Activated CD4-positive, alpha-beta T cell treated with anti-CD3 and anti-CD28 coated beads, Interleukin-2, amount 50 U/mL, for 16 hours (primary cell): ENCODE measurements at regions not wholly inside any gene's neighbourhood (a gene's known extent, or its start where the extent isn't known, plus 50 kb on each side); places are given as distances from the start of the nearest gene placed in this dataset.
"Not testable (repeated sequence)": the region's sequence is repeated elsewhere in the genome, so short reads cannot be mapped to it uniquely, and the experiment has no call there.

Experiments used
- DNase-seq: peaks from one replicate; pipeline ENCODE4 v3.0.0-alpha.2; 2020

DNA sequence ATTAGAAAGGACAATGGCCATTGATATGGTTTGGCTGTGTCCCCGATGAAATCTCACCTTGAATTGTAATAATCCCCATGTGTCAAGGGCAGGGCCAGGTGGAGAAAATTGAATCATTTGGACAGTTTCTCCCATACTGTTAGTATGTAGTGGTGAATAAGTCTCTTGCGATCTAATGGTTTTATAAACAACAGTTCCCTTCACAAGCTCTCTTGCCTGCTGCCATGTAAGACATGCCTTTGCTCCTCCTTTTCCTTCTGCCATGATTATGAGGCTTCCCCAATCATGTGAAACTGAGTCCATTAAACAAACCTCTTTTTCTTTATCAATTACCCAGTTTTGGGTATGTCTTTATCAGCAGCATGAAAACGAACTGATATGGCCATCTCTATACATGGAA is 302.7 kb downstream of the SFMBT2 start:
- DNase-seq = no peak

DNA sequence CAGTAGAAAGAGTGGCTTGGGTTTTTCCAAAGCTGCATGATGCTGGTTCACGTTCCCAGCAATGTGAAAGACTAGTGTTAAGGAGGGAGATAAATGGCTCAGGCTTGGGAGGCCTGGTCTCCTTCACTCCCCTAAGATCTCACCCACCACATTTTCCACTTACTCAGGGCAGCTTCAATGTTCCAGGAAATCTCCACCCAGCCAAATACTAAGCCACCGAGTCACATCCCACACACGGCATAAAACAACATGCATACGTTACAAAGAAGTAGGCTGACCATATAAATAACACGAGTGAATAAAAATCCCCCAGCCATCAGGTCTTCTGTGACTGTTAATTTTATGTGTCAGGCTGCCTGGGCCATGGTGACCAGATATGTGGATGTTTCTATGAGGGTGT is 303.5 kb downstream of the SFMBT2 start:
- no peak for DNase-seq

DNA sequence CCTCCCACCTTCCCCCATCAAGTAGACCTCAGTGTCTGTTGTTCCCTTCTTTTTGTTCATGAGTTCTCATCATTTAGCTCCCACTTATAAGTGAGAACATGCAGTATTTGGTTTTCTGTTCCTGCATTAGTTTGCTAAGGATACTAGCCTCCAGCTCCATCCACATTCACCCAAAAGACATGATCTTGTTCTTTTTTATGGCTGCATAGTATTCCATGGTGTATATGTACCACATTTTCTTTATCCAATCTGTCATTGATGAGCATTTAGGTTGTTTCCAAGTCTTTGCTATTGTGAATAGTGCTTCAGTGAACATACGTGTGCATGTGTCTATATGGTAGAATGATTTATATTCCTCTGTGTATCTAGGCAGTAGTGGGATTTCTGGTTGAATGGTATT is 306.5 kb downstream of the SFMBT2 start:
- not testable (repeated sequence) for DNase-seq

DNA sequence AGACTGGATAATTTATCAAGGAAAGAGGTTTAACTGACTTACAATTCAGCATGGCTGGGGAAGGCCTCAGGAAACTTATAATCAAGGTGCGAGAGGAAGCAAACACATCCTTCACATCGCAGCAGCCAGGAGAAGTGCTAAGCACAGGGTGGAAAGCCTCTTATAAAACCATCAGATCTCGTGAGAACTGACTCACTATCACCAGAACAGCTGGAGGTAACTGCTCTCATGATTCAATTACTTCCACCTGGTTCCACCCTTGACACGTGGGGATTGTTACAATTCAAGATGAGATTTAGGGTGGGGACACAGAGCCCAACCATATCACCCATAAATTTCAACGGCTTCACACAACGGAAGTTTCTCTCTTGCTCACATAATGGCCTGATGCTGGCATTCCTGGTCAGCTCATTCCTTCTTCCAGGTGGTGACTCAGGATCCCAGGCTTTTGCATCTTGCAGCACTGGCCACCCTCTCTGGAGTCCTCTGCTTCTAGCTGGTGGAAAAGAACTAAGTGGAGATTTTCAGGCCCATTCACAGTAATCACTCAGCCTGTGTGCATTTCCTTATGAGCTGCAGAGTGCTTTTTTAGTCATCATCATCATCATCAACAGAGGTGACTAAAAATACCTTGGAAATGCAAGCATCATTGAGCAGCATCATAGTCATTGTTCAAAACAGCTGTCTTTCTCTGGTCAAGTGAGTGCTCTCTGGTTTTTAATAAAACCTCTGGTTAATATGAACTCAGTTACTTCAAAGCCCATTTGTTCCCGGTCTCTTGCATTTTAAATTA is 308.1 kb downstream of the SFMBT2 start:
- DNase-seq = peak; percentile 3

DNA sequence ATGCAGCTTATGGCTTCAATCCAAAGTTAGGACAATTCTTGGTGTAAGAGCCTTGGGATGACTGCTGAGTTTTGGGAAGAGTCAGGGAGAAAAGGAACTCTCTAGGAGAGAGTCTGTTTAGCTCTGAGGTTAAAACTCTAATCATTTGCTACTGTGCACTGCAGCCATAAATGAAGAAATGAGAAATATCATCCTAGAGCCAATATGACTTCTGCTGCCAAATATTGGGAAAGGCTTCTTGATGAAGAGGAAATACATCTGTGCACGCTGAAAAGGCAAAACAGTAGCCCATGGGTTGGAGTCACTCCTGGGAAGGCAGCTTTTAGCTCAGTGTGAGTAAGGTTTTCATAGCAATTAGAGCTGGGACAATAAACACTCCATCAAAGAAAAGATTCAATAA is 308.8 kb downstream of the SFMBT2 start:
- no peak for DNase-seq

DNA sequence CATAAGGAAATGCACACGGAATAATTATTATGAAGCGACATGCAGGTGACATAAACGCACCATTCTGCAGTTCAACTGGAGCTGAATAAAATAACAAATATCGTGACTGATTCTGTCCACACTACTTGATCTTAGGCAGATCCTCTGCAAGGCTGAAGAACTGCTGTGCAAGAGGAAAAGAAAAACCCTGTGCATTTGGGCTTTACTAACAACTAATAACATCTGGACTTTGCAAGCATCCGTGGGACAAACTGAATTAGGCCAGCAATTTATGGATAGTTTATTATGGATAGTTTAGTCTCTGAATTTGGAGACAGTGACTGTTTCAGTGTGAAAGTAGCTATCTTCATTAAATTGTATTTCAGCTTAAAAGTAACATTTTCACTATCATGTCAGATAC is 309.4 kb downstream of the SFMBT2 start:
- no peak for DNase-seq

DNA sequence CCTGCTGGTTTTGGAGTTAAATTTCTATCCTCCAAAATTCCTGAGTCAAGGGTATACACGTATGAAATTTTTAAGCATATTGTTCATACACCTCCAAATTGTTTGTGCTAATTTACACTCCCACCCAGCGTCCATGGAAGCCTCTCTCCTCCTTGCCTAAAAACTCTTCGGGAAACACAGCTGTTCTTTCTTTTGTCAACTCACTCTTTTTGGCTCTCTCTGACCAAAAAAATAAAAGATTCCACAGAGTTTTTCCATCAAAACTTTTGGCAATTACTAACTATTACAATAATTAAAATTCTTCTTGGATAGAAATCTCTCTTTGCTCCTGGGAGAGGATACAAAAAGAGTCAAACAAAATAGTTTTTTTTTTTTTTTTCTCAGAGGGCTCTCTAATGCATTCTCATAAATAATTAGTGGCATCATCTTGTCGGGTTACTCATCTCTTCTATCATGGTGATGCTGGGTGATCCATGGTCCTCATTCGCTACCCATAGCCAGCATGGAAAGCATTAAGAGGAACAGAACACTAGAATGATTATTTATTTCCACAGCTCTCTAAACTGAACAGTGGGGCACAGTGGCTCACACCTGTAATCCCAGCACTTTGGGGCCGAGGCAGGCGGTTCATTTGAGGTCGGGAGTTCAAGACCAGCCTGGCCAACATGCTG is 310.7 kb downstream of the SFMBT2 start:
- no peak for DNase-seq

DNA sequence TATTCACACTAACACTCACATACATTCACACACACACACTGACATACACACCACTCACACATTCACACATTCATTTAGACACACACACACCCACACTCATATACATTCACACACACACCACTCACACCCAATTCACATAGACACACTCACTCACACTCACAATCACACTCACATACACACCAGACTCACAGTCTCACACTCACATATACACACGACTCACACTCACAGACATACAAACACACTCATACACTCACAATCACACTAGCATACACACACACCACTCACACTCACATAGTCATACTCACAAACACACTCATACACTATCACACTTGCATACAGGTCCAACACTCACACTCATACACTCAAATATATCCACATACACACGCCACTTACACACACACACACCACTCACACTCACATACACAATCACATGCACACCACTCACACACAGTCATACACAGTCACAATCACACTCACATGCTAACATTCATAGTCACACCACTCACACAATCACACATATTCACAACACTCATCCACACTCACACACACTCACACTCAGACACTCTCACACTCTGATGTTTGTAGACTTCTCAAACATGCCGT is 312.6 kb downstream of the SFMBT2 start:
- no peak for DNase-seq

DNA sequence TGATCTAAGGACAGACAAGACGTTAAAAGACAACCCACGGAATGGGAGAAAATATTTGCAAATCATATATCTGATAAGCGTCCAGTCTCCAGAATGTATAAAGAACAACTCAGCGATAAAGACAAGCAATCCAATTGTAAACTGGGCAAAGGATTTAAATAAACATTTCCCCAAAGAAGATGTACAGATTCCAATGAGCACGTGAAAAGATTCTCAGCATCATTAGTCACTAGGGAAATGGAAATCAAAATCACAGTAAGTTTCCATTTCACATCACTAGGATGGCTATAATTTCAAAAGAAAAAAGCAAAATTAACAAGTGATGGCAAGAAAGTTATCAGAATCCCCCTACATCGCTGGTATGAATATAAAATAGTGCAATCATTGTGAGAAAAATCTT is 316.1 kb downstream of the SFMBT2 start:
- DNase-seq = no peak

DNA sequence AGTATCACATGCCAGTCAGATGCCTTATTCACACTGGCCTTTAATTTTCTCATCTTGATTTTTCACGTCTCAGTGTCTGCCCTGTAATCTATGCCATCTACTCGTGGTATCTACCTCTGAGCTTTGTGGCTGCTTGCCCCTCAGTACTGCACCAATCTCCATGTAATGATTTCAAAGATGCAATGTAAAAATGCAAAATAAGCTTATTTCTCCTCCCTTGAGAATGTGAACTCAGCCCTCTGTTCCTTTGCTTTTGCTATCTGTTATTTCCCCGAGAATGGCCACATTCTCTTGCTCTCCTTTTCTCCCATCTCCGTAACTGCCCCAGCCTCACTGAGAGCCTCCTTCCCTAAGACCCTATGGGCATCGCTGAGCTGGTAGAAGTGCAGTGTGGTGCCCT is 317.5 kb downstream of the SFMBT2 start:
- DNase-seq = no peak

DNA sequence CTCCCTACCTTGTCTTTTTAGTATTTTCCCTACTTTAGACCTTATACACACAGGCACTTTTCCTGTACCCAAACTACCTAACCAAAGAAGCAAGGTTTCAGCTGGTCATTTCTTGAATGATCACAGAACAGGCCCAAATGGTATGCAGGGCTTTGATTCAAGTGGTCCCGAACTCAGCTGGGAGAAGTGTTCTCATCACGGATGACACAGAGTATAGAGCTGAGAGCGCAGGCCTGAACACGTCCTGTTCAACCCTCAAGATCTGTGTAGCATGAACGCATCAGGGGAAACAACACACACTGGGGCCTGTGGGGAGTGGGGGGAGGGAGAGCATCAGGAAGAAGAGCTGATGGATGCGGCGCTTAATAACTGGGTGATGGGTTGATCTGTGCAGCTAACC is 318.2 kb downstream of the SFMBT2 start:
- DNase-seq = no peak

DNA sequence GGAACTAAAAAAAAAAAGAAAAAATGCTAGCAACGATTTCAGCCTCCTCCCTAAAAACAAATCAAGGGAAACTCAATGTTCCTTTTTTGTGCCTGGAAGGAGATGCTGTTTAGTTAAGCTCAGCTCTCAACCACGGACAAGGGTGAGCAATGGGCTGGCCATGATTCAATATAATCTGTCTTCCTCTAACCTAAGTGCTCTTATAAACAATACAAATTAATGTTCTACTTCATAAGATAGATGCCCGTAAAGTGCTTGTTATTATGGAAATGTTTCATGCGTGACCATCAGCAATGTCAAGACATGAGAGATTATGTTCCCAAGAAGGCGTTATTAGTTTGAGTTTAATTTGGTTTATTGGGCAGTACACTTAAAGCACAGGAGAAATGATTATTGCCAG is 320.3 kb downstream of the SFMBT2 start:
- no peak for DNase-seq

DNA sequence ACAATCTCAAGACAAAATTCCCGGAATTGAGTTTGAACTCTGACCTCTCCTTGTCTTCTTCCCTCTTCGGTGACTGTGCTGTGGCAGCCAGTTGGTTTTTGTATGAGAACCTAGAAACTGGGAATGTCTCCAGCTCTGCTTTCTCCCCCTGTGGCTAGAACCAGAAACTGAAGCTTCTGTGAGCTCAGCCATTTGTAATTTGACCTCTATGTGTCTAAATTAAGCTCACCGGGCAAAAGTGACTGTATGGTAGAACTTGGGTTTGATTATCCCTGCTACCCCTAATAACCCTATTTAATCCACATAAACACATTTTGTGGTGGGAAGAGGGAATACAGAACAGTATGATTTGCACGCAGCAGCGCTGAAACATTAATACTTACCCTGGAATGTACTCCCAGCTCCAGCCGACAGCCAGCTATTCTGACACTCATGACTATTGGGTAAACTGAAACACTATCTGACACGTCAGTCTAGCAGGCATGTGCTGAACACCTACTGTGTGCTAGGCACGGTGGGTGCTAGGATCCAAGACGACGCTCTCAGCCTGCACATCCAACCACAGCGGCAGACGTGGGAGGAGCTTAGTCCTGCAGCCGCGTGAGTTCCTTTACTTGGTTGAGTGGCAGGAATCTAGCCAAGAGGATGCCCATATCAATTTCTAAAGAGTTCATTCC is 324.8 kb downstream of the SFMBT2 start:
- DNase-seq = no peak

DNA sequence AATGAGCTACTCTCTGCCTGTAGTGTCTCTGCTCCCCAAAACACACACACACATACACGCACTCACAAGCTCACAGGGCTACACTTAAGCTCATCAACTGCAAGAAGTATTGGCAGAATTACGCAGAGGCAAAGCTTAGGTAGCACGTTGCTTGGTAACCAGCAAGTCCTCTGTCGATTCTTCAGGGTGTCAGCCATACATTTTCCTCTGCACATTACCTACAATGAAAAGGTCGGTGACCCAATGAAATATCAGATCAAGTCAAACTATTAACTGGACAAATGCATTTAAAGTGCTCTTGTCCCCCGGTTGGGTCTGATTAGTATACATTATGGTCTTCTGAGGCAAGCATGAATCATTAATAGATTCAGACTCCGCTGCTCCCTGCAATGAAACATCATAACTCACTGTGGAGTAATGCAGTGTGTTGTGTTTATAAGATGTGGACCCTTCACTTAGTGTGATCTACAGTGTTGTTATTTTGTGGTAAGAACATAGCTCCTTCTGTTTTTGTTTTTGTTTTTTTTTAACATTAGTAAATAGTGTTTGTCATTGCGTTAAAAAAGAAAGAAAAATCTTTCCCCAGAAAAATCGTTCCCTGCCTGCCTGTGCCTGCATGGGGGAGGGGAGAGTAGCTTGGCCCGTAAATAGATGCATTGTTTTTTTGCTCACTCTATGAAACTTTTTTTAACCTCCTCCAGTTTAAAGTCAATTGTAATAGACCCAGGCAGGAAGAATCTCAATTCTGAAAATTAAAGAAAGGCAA is 325.5 kb downstream of the SFMBT2 start:
- DNase-seq = no peak

DNA sequence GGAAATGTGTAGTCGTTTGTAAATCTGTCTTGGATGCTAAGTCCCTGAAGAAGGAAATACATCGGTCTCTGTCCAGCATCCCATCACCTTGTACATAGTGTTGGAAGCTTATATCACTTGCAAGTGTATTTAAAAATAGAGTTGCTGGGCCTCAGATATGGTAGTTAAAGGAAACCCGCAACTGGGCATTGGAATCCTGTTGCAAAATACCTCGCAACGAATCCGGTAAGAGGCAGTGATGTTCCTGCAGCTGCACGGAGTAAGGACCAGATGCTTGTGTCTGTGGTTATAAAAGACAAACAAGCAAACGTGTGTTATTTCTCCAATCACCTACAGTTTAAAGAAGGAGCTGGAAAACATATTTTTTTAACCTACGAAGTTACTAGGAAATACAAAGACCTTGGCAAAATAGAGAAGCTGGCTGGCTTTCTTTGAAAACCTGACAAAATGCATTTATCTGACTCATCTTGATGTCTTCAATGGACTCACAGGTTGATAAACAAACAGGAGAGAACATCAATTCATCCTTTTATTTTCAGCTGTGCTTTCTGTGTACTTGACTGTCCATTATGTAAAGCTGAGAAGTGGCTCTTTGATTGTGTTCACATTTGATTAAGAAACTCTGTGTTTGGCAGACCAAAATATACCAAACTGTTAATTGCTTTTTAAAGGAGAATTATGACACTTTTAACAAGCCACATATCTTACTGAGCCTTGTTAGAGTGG is 326.4 kb downstream of the SFMBT2 start:
- no peak for DNase-seq

DNA sequence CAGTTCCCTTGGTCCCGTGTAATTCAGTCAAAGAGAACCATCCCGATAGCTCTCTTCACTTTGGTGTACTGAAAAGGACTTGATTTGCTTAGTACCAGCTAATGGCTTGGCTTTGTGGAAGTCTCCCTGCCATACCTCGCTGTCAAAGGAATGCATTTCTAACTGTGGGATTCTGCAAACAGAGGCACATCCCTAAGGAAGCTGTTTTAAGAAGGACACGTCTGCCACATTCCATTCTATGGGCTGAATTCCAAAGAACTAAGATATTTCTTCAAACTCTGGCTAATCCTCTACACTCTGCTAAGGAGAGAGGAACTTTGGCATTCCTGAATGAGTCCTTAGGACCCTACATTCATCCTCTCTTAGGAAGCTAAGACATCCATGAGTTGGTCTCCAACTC is 327.9 kb downstream of the SFMBT2 start:
- no peak for DNase-seq

DNA sequence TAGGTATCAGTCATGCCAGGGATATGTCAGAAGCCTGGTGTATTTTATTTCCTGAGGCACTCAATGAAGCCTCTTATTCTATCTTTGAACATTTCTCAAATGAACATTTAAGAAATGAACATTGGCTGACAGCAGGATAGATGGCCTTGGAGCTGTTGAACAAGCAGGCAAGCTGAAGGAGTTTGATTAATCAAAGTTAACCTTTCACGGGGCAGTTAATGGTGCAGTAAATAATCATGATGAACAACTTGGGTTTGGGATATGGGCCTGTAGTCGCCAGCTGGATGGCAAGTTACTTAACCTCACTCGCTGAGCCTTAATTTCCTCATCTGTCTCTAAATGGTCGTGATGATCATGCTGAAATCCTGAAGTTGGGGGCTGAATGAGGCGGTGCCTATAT is 333.0 kb downstream of the SFMBT2 start:
- no peak for DNase-seq

DNA sequence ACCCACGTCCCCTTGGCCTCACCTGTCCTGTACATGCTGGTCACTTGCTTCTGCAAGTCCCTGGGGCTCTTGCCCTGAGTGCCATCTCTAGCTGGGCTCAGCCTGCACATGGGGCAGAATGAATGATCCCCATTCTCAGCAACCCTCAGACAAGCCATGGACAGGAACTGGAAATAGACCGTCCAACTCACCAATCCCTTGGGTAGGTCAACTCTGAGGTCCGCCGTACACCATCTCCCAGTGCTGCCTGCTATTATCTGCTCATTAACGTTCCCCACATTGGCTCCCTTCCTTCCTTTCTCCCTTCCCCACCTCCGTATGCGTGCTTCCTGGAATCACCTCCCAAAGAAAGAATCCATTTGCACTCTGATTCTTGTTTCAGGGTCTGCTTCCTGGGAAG is 335.0 kb downstream of the SFMBT2 start:
- DNase-seq = no peak

DNA sequence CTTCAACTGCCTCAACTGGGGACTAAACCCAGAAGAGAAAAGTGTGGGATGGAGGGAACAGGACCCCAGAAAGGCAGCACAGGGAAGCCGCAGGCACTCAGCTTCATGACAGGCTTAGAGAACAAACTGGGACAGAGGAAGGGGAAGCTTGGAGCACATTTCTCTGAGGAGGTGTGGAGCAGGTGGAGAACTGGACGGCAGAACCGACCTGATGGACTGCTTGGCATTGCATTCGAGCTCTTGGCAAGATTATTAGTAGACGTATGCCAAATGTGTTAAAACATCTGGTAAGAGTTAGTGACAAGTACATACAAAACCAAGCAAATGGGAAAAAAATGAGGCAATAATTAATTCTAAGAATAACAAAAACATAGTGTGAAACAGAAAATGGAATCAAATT is 335.7 kb downstream of the SFMBT2 start:
- DNase-seq = no peak

DNA sequence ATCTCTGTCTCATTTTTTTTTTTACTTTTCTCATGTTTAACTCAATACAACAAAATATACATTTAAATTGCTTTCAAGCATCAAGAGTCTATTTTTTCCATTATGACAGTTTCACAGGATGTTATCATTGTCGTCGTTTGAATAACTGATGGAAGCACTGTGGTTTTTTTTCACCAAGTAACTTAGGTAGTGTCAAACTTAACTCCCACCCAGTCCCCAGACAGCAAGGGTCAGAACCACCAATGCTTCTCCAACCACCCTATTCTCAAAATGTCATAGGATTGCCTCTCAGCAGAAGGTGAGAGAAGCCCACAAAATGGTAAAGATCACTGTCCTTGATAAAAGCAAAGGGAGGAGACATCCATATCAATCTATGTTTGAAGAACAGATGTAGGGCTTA is 339.4 kb downstream of the SFMBT2 start:
- no peak for DNase-seq

DNA sequence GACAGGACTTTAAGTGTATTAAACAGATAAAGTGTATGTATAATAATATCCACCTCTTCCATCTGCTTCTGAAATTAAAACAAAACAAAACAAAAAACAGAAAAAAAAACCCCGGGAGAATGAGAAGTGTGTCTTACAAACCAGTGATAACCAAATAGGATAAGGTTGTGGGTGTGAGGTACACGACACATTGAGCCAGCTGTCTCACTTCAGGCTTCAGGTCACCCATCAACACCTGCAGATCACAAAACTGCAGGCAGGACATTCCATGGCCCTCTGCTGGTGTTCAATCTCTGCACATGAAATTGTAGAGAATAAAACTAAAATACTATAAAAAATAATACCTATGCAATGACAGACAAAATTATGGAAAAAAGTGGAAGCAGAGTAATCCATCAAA is 339.9 kb downstream of the SFMBT2 start:
- DNase-seq = no peak

DNA sequence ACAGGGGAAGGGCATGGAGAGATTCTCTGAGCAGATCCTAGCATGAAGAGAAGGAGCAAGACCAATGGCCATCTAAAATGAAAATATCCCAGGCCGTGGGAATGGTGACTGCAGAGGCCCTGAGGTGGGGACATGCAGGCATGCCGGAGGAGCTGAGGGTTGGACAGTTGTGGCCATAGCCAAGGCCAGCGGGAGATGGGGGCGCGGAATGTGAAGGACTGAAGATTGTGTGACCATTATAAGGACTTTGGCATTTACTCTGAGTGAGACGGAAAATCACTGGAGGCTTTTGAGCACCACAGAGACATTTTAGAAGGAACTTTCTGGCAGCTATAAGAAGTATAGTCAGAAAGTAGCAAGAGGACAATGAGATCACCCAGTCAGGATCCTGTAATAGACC is 341.1 kb downstream of the SFMBT2 start:
- DNase-seq = no peak
